ENCODE measurements at regions not wholly inside any gene's neighbourhood (a gene's known extent, or its start where the extent isn't known, plus 50 kb on each side); places are given as distances from the start of the nearest gene placed in this dataset.

DNA sequence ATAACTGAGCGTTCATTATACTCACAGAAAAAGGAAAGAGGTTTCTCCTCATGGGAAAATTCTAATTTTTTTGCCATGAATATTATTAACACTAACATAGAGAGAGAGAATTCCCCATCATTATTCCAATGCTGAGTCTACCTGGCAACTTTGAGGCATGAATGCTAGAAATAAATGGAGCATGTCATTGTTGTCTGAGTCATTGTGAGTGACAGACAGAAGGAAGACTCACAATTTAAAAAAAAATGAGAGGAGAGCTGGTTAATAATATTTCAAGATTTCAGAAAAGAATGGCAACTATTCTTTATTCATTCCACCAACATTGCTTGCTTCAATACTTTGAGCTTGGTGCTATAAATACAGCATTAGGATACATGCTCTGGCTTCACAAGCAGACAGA, 170.4 kb upstream of the HS3ST1 start:
- TF ChIP-seq, protein P1, sequence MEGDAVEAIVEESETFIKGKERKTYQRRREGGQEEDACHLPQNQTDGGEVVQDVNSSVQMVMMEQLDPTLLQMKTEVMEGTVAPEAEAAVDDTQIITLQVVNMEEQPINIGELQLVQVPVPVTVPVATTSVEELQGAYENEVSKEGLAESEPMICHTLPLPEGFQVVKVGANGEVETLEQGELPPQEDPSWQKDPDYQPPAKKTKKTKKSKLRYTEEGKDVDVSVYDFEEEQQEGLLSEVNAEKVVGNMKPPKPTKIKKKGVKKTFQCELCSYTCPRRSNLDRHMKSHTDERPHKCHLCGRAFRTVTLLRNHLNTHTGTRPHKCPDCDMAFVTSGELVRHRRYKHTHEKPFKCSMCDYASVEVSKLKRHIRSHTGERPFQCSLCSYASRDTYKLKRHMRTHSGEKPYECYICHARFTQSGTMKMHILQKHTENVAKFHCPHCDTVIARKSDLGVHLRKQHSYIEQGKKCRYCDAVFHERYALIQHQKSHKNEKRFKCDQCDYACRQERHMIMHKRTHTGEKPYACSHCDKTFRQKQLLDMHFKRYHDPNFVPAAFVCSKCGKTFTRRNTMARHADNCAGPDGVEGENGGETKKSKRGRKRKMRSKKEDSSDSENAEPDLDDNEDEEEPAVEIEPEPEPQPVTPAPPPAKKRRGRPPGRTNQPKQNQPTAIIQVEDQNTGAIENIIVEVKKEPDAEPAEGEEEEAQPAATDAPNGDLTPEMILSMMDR (conservative IDR thresholded peaks at IDR 0.05 in 1 of 2, IDR thresholded peaks at IDR 0.05 in 1 of 2; ENCODE audit: extremely low read depth in 1 of 2, insufficient read depth in 1 of 2, low read depth in 1 of 2, low read length in 2 of 2): no peak
- TF ChIP-seq EZH2 (IDR thresholded peaks at IDR 0.05; ENCODE audit: borderline replicate concordance, low read length): no peak
